Left lobe of liver (tissue), 2 donors: ENCODE measurements at regions not wholly inside any gene's neighbourhood (a gene's known extent, or its start where the extent isn't known, plus 50 kb on each side); places are given as distances from the start of the nearest gene placed in this dataset.

Experiments used
- ATAC-seq: fragments of 200-7000 bp; cut with Tn5 transposase; one replicate; pipeline ENCODE4 v1.9.1; 2020; ENCODE audit warnings: mild to moderate bottlenecking, moderate library complexity
- DNase-seq: peaks from one replicate; pipeline ENCODE4 v3.0.0-alpha.2; 2020; ENCODE audit warnings: low spot score
- donor health status: DM: no; HTN: no; CAD: no; lungs with moderate emphysema.
- donor health status: DM: no; HTN: yes; CAD: no.

DNA sequence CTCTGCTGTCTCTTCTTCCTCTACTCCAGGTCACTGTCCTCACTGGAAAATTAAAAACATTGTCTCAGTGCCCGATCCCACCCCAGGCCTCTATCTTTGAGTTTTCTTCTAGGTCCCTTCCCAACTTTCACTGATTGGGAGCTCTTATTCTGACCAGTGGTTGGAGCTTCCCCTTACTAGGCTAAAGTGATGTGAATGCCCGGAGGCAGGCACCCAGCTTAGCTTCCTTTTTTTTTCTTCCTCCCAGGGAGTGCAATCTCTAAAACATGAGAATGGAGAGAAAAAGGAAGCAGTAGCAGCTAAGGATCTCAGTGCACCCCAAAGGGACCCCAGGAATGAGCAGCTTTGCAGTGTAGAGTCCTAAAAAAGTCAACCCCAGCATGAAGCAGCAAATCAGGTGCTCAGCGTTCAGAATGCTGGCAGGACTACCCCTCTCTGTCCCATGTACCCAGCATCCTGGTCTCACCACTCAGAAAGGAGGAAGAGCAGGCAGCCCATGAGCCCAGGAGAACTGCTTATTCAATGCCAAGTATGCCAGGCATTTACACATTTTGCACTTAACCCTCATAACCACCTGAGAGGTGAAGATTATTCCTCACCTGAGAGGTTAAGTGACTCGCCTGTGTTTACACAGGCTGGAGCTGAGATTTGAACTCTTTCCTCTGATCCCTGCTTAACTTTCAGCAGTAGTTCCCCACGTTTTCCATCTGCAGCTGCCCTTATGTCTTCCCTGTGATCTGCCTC lies 146.2 kb upstream of the PWP1 start:
- DNase-seq (no peak), ATAC-seq (no peak)

DNA sequence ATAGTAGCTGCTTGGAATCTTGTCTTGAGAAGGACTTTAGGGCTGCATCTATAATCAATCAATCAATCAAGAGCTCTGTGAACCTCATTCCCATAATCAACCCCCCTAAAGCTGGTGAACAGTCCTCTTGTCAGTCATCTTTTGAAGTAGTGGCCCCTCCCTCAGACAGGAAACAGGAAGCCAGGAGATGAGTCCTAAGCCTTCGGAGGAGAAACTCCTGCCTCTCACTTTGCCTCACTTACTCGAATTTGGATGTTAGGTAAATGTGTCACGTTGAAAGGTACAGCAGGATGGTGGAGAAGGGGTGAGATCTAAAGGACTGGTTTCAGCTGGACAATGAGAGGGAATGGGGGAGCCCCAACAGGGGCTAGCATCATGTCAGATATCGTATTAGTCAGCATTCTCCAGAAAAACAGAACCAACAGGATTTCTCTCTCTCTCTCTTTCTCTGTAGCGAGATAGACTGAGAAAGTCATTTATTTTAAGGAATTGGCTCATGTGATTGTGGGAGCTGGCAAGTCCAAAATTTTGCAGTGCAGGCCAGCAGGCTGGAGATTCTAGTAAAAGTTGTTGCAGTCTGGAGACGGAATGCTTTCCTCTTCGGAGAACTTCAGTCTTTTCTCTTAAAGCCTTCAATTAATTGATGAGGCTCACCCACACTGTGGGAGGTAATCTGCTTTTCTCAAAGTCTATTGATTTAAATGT lies 144.4 kb upstream of the PWP1 start:
- ATAC-seq, result no peak

DNA sequence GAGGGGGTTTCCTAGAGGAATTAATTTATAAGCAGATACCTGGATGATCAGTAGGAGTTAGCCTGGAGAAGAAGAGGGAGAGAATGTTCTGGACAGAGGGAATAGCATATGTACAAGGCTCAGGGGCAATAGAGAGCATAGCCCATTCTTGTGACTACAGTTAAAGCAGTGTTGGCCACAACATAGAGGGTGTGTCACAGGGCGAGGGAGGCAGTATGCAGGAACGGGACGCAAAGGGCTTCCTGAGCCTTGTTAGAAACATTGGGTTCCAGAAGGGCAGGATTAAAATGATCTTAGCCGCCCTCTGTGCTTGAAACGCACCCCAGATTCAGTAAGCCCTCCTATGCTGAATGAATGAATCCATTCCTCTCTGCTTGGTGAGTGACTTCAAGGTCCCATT lies 142.2 kb upstream of the PWP1 start:
- DNase-seq (no peak), ATAC-seq (no peak)

More for the DNA sequence above, 144.4 kb upstream of the PWP1 start:
- no peak for DNase-seq

GRCh38 chr12:107543841-107544240 lies 141.8 kb upstream of the PWP1 start:
- no peak for DNase-seq
- no peak for ATAC-seq

GRCh38 chr12:107544937-107545336 lies 140.7 kb upstream of the PWP1 start:
- DNase-seq (no peak), ATAC-seq (no peak)

DNA sequence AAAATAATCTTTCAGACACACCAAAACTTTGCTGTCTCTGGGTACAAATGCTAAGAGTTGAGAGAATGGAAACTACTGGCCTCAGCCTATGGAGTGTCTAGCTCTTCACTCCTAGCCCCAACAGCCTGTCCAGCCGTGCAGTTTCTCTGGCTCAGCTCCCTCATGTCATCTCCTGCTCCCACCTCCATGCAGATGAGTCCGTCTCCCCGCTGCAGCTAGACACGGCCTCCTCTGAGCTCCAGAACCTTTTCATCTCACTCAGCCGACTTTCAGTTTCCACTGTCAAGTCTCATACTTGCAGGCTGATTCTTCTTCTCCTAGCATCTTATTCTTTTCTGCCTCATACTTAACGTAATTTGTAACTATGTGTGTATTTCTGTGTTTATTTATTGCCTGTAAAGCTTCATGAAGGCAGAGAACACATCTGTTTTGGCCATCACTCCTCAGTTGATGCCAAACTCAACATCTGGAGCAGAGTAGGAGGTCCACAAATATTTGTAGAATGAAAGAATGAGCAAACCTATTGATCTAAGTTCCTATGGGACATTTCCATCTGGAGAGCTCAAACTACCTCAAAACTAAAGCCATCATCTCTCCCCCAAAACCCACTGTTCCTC lies 139.8 kb upstream of the PWP1 start:
- ATAC-seq (no peak), DNase-seq (no peak)

GRCh38 chr12:107547389-107547788 lies 138.2 kb upstream of the PWP1 start:
- no peak for ATAC-seq

DNA sequence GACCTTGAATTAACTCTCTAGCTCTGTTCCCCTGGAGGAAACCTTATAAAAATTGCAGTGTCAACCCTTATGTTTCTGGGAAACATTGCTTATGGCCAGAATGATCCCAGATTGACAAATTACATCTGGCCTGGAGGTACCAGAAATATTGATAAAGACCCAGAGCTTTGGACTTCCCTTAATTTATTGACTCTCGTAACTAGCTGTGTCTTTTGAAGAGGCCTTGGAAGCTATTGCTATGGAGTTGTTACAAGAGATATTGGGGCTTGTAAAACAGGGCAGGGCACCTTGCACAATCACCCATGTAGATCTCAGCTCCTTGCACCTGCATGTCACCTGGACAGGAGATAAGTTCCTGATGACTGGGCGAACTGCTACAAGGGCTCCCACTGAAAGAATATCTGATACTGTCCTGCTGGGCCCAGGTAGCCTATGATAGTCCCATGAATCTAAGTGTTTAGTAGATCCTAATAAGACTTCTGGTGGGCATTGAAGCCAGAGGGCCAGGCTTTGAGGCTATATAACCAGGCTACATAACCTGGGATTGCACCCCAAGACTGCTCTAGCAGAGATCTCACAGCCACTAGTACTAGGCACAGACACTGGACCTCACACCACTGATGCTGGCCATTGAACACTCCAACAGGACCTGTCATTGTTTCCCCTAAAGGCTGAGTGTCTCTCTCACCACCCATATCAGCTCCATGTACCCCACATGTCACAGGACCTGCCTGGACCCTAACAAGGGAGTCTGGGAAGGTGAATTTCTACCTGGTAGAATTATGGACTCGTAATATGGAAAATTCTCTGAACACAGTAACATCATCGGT lies 135.7 kb upstream of the PWP1 start:
- no peak for DNase-seq
- no peak for ATAC-seq

More at GRCh38 chr12:107547389-107547788, 138.2 kb upstream of the PWP1 start:
- DNase-seq, result no peak

DNA sequence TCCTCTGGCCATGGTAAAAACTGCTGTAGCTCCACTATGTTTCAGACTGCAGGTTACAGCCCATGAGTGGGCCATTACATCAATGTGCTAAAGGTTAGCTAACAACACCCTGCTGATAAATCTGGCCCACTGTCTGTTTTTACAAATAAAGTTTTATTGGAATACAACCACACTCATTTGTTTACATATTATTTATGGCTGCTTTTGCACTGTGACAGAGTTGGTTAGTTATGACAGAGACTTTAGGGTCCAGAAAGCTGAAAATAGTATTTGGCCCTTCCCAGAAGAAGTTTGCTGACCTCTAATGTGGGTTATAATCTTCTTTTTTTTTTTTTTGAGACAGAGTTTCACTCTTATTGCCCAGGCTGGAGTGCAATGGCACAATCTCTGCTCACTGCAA lies 134.2 kb upstream of the PWP1 start:
- no peak for DNase-seq
- no peak for ATAC-seq

GRCh38 chr12:107552263-107552662 lies 133.3 kb upstream of the PWP1 start:
- ATAC-seq (no peak), DNase-seq (no peak)

DNA sequence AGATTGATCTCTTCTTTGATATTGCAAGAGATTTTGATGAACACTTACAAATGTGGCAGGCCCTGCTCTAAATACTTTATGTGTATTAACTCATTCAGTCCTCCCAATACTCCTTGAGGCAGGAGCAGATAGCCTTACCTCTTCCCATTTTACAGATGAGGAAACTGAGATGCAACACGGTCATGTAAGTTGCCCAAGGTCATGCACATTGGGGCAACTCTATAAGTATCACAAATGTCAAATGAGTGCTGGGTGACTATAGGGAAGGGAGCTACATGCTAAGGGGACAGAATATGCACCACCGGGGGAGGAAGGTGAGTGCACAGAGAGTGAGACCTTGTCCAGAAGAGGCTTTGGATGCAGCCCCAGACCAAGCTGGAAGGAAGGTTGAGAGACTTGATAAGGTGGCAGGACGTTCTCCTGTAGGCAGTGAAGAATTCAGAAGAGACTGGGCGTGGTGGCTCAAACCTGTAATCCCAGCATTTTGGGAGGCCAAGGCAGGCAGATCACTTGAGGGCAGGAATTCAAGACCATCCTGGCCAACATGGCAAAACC lies 132.3 kb upstream of the PWP1 start:
- DNase-seq, result no peak
- ATAC-seq, result no peak

- DNase-seq (no peak), ATAC-seq (no peak)
Measured at GRCh38 chr12:107554941-107555340, 130.7 kb upstream of the PWP1 start.

DNA sequence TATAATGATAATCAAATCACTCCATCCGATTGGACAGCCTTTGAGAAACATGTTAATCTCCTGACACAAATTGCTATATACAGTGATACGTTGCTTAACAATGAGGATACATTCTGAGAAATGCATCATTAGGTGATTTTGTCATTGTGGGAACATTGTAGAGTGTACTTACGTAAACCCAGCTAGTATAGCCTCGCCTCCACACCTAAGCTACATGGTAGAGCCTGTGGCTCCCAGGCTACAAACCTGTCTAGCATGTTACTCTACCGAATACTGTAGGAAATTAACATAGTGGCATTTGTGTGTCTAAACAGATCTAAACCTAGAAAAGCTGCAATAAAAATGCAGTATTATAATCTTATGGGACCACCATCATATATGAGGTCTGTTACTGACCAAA lies 128.6 kb upstream of the PWP1 start:
- no peak for ATAC-seq
- DNase-seq, result no peak

DNA sequence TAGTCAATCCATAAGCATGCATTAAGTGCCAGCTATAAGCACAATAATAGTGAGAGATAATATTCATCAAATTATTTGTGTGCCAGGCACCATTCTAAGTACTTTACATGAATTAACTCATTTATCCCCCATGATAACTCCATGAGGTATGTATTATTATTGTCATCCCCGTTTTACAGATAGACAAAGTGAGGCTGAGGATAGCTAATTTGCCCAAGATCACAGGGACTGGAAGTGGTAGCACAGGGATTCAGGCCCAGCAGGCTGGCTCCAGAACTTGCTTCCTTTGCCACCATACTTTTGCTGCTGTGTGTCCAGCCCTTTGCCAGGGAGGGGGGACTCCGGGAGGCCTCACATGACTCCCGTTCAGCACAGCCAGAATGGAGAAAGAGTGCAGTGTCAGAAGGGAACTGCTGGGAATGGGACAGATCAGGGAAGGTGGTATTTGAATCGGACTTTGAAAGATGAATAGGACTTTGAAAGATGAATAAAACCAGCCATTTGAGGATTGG lies 128.0 kb upstream of the PWP1 start:
- no peak for ATAC-seq
- no peak for DNase-seq

GRCh38 chr12:107558141-107558815 lies 127.3 kb upstream of the PWP1 start:
- no peak for DNase-seq
- ATAC-seq, result no peak

DNA sequence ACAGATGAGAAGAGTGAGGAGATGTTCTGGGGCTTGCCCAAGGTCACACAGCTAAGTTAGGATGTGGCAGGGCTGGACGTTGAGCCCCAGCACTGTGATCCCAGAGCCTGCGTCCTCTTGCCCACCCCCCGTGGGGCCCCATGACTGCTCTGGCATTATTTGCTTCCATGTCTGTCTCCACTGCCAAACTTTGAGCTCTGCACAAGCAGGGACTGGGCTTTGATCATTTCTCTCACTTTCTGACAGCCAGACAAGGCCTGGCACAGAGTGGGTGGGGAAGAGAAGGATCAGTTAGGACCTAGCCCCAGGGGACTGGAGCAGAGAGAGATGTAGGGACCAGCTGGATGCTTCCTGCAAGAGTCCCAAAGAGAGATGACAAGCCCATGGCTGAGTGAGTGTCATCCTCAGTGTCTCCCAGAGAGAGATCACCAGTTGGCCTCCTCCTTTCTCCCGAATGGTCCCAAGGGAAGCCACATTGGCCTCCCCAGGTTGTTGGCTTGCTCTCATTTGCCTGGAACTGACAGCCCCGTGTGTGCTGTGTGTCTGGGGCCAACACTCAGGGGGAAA lies 126.7 kb upstream of the PWP1 start:
- ATAC-seq (no peak), DNase-seq (no peak)

GRCh38 chr12:107560165-107560898 lies 125.3 kb upstream of the PWP1 start:
- ATAC-seq, result no peak
- DNase-seq, result no peak

- no peak for DNase-seq
- ATAC-seq, result no peak
Measured at GRCh38 chr12:107560899-107561285, 124.7 kb upstream of the PWP1 start.

GRCh38 chr12:107564946-107565345 lies 120.7 kb upstream of the PWP1 start:
- ATAC-seq (peak; percentile 80), DNase-seq (no peak)
